WTC11 (cell line): ENCODE measurements at regions not wholly inside any gene's neighbourhood (a gene's known extent, or its start where the extent isn't known, plus 50 kb on each side); places are given as distances from the start of the nearest gene placed in this dataset.

Experiments
- ATAC-seq: fragments of 200-7000 bp; cut with Tn5 transposase; 2 replicates; pipeline ENCODE4 v1.10.0; 2021; ENCODE audit warnings: mild to moderate bottlenecking, moderate library complexity
- CTCF ChIA-PET: fragments of 300-600 bp; sonication (Branson Sonifier 250); formaldehyde crosslinking; loops from one replicate; lab custom pipeline; 2021; ENCODE audit warnings: antibody characterized with exemption; lab: Charles Lee
- POLR2A ChIA-PET: fragments of 350-600 bp; sonication (Branson Sonifier 250); formaldehyde crosslinking; loops from one replicate; lab custom pipeline; 2021; ENCODE audit warnings: antibody characterized with exemption; lab: Charles Lee
- DNase-seq: peaks from one replicate; pipeline ENCODE4 v3.0.0; 2021; ENCODE audit warnings: low spot score
- H3K27ac Mint-ChIP-seq: 2 replicates; pipeline ENCODE4 v1.8.0; 2021; ENCODE audit warnings: mixed read lengths
- H3K27me3 Mint-ChIP-seq: 2 replicates; pipeline ENCODE4 v1.8.0; 2021; ENCODE audit warnings: low read depth, mild to moderate bottlenecking, moderate library complexity, mixed read lengths
- H3K36me3 Mint-ChIP-seq: 2 replicates; pipeline ENCODE4 v1.8.0; 2021; ENCODE audit warnings: mixed read lengths
- H3K4me1 Mint-ChIP-seq: 2 replicates; pipeline ENCODE4 v1.8.0; 2022; ENCODE audit warnings: mixed read lengths
- H3K4me3 Mint-ChIP-seq: 2 replicates; pipeline ENCODE4 v1.8.0; 2021; ENCODE audit warnings: mild to moderate bottlenecking, moderate library complexity, mixed read lengths
- H3K9me3 Mint-ChIP-seq: 2 replicates; pipeline ENCODE4 v1.8.0; 2021; ENCODE audit warnings: mixed read lengths
- ELF4 ChIP-seq: sonication (generic); formaldehyde crosslinking; IDR thresholded peaks from 2 replicates; pipeline ENCODE4 v1.8.1; 2022; ENCODE audit warnings: low read depth, mild to moderate bottlenecking, moderate library complexity, missing genetic modification reagents
- FOXP1 ChIP-seq: sonication (generic); formaldehyde crosslinking; IDR thresholded peaks from 2 replicates; pipeline ENCODE4 v1.8.0; 2022; ENCODE audit warnings: missing genetic modification reagents, mild to moderate bottlenecking, moderate library complexity, borderline replicate concordance
- JAZF1 ChIP-seq: fragments of 250-450 bp; sonication (Bioruptor Pico); IDR thresholded peaks from 2 replicates; pipeline ENCODE4 v1.9.0; 2021; ENCODE audit warnings: moderate library complexity, mild to moderate bottlenecking, inconsistent platforms
- KAT7 ChIP-seq: sonication (generic); formaldehyde crosslinking; IDR thresholded peaks from 2 replicates; pipeline ENCODE4 v1.8.1; 2023; ENCODE audit warnings: missing genetic modification reagents, mild to moderate bottlenecking, borderline replicate concordance
- NR1H2 ChIP-seq: sonication (generic); formaldehyde crosslinking; IDR thresholded peaks from 2 replicates; pipeline ENCODE4 v1.9.0; 2021; ENCODE audit warnings: mild to moderate bottlenecking, moderate library complexity, missing genetic modification reagents
- NR2C2 ChIP-seq: sonication (generic); formaldehyde crosslinking; IDR thresholded peaks from 2 replicates; pipeline ENCODE4 v1.8.0; 2022; ENCODE audit warnings: mild to moderate bottlenecking, missing genetic modification reagents
- SP1 ChIP-seq: sonication (generic); formaldehyde crosslinking; conservative IDR thresholded peaks from 2 replicates; pipeline ENCODE4 v1.8.1; 2022; ENCODE audit warnings: missing genetic modification reagents
- ZNF138 ChIP-seq: sonication (generic); formaldehyde crosslinking; conservative IDR thresholded peaks from 2 replicates; pipeline ENCODE4 v1.8.1; 2022; ENCODE audit warnings: mild to moderate bottlenecking, moderate library complexity, missing genetic modification reagents
- ZNF232 ChIP-seq: sonication (generic); formaldehyde crosslinking; IDR thresholded peaks from 2 replicates; pipeline ENCODE4 v1.8.0; 2022; ENCODE audit warnings: mild to moderate bottlenecking, missing genetic modification reagents
- ZNF263 ChIP-seq: sonication (generic); formaldehyde crosslinking; IDR thresholded peaks from 2 replicates; pipeline ENCODE4 v1.8.1; 2022; ENCODE audit warnings: low read depth, mild to moderate bottlenecking, moderate library complexity, missing genetic modification reagents
- ZNF423 ChIP-seq: fragments of 250-450 bp; sonication (Bioruptor Pico); IDR thresholded peaks from 2 replicates; pipeline ENCODE4 v2.1.2; 2022; ENCODE audit warnings: mild to moderate bottlenecking, moderate library complexity
- TF ChIP-seq, protein P1 (sequence below): sonication (generic); formaldehyde crosslinking; IDR thresholded peaks from 2 replicates; pipeline ENCODE4 v1.8.1; 2022; ENCODE audit warnings: low read depth, missing genetic modification reagents, borderline replicate concordance
- TF ChIP-seq, protein P2 (sequence below): fragments of 250-450 bp; sonication (Bioruptor Pico); IDR thresholded peaks from 2 replicates; pipeline ENCODE4 v1.8.0; 2021; ENCODE audit warnings: mild to moderate bottlenecking
- TF ChIP-seq, protein P3 (sequence below): sonication (generic); formaldehyde crosslinking; IDR thresholded peaks from 2 replicates; pipeline ENCODE4 v1.8.0; 2022; ENCODE audit warnings: mild to moderate bottlenecking, missing genetic modification reagents
- TF ChIP-seq, protein P4 (sequence below): sonication (generic); formaldehyde crosslinking; IDR thresholded peaks from 2 replicates; pipeline ENCODE4 v1.8.1; 2023; ENCODE audit warnings: mild to moderate bottlenecking, missing genetic modification reagents
- TF ChIP-seq, protein P5 (sequence below): sonication (generic); formaldehyde crosslinking; IDR thresholded peaks from 2 replicates; pipeline ENCODE4 v1.8.0; 2022; ENCODE audit warnings: mild to moderate bottlenecking, missing genetic modification reagents
- TF ChIP-seq, protein P6 (sequence below): fragments of 250-450 bp; sonication (Bioruptor Pico); IDR thresholded peaks from 2 replicates; pipeline ENCODE4 v2.1.2; 2022; ENCODE audit warnings: mild to moderate bottlenecking, moderate library complexity
- TF ChIP-seq, protein P7 (sequence below): sonication (generic); formaldehyde crosslinking; IDR thresholded peaks from 2 replicates; pipeline ENCODE4 v1.8.0; 2023; ENCODE audit warnings: missing genetic modification reagents, mild to moderate bottlenecking, borderline replicate concordance
- TF ChIP-seq, protein P8 (sequence below): sonication (generic); formaldehyde crosslinking; IDR thresholded peaks from 2 replicates; pipeline ENCODE4 v1.8.0; 2022; ENCODE audit warnings: mild to moderate bottlenecking, missing genetic modification reagents

DNA sequence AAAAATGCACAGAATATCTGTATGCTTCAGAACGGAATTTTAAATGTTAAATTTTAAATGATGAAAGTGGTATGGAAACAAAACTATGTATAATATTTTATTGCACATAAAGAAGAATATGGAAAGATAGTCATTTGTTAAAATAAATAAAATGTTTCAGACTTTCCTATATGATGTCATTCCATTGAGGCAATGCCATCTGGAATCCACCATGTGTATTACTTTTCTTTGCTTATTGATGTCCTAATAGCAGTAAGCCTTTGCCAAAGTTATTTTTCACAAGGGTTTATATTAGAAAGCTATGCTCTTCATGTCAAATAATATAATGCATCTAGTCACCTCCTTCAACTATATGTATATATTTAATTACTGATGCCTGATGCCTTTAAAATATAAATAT lies 601.6 kb upstream of the PKDCC start (continued):
- TF ChIP-seq, protein P1, sequence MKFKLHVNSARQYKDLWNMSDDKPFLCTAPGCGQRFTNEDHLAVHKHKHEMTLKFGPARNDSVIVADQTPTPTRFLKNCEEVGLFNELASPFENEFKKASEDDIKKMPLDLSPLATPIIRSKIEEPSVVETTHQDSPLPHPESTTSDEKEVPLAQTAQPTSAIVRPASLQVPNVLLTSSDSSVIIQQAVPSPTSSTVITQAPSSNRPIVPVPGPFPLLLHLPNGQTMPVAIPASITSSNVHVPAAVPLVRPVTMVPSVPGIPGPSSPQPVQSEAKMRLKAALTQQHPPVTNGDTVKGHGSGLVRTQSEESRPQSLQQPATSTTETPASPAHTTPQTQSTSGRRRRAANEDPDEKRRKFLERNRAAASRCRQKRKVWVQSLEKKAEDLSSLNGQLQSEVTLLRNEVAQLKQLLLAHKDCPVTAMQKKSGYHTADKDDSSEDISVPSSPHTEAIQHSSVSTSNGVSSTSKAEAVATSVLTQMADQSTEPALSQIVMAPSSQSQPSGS (CRISPR knock-in tag): no peak
- TF ChIP-seq ZNF232 (CRISPR knock-in tag): no peak
- TF ChIP-seq NR1H2: no peak
- no peak for TF ChIP-seq NR2C2 (CRISPR knock-in tag)
- TF ChIP-seq, protein P2, sequence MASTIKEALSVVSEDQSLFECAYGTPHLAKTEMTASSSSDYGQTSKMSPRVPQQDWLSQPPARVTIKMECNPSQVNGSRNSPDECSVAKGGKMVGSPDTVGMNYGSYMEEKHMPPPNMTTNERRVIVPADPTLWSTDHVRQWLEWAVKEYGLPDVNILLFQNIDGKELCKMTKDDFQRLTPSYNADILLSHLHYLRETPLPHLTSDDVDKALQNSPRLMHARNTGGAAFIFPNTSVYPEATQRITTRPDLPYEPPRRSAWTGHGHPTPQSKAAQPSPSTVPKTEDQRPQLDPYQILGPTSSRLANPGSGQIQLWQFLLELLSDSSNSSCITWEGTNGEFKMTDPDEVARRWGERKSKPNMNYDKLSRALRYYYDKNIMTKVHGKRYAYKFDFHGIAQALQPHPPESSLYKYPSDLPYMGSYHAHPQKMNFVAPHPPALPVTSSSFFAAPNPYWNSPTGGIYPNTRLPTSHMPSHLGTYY (CRISPR knock-in tag): no peak
- no peak for TF ChIP-seq ZNF423 (CRISPR knock-in tag)
- TF ChIP-seq, all 79 proteins: peak for 0

DNA sequence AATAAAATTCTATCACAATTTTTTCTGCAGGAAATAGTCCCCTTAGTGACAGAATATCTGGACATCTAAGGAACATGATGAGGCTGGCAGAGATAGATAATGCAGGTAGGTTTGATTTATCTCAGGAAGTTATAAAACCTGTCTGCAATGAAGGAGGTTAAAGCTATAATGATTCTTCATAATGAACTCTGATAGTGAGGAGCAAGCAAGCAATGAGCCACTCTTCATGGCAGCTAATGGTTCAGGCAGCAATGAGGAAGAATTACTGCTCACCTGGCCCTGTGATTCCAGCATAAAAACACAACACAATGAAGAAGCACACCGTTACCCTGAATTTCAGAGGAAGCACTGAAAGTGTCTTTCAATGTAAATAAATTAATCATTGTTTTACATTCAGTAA lies 599.6 kb upstream of the PKDCC start:
- no peaks in the 10 kb centered on the region for H3K36me3 Mint-ChIP-seq
- no peaks in the 10 kb centered on the region for H3K4me1 Mint-ChIP-seq
- DNase-seq: no peak

DNA sequence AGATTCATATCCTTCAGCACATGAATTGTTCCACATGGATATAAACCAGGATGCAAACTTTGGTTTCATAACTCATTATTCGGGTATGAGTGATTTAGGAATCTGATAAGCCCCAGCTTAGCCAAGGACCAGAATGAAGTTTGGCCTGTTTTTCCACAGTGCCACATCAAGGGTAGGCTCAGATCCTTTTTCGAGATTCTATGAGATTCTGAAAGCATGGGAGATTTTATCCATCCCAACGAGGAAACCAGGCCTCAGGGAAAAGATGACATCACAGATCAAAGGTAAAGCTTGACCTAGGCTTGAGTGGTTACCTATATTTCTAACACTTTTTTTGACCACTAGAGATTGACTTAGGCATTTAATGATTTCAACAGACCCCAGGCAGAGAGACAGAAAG lies 590.8 kb upstream of the PKDCC start:
- ChIA-PET CTCF (no interaction called here), POLR2A (no interaction called here)
- Mint-ChIP-seq H3K36me3 (no peaks in the 10 kb centered on the region), H3K4me1 (no peaks in the 10 kb centered on the region; the same call in 1 of the 2 replicates), H3K27me3 (no peaks in the 10 kb centered on the region), H3K27ac (no peak overlapping the region), H3K9me3 (0 out of 2 replicates have a peak, but pooled peaks cover under 1% of the 10 kb centered on the region), H3K4me3 (no peak overlapping the region)
- ATAC-seq: no peak
- DNase-seq: no peak
- TF ChIP-seq KAT7 (CRISPR knock-in tag) (no peak), ZNF138 (no peak), SP1 (CRISPR knock-in tag) (no peak), NR1H2 (no peak), FOXP1 (CRISPR knock-in tag) (no peak), JAZF1 (CRISPR knock-in tag) (no peak), ZNF263 (CRISPR knock-in tag) (no peak), ELF4 (CRISPR knock-in tag) (no peak)
- TF ChIP-seq, protein P3, sequence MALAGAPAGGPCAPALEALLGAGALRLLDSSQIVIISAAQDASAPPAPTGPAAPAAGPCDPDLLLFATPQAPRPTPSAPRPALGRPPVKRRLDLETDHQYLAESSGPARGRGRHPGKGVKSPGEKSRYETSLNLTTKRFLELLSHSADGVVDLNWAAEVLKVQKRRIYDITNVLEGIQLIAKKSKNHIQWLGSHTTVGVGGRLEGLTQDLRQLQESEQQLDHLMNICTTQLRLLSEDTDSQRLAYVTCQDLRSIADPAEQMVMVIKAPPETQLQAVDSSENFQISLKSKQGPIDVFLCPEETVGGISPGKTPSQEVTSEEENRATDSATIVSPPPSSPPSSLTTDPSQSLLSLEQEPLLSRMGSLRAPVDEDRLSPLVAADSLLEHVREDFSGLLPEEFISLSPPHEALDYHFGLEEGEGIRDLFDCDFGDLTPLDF (CRISPR knock-in tag): no peak
- TF ChIP-seq, protein P4, sequence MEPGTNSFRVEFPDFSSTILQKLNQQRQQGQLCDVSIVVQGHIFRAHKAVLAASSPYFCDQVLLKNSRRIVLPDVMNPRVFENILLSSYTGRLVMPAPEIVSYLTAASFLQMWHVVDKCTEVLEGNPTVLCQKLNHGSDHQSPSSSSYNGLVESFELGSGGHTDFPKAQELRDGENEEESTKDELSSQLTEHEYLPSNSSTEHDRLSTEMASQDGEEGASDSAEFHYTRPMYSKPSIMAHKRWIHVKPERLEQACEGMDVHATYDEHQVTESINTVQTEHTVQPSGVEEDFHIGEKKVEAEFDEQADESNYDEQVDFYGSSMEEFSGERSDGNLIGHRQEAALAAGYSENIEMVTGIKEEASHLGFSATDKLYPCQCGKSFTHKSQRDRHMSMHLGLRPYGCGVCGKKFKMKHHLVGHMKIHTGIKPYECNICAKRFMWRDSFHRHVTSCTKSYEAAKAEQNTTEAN (CRISPR knock-in tag): no peak
- TF ChIP-seq, protein P5, sequence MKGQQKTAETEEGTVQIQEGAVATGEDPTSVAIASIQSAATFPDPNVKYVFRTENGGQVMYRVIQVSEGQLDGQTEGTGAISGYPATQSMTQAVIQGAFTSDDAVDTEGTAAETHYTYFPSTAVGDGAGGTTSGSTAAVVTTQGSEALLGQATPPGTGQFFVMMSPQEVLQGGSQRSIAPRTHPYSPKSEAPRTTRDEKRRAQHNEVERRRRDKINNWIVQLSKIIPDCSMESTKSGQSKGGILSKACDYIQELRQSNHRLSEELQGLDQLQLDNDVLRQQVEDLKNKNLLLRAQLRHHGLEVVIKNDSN: no peak
- TF ChIP-seq, protein P6, sequence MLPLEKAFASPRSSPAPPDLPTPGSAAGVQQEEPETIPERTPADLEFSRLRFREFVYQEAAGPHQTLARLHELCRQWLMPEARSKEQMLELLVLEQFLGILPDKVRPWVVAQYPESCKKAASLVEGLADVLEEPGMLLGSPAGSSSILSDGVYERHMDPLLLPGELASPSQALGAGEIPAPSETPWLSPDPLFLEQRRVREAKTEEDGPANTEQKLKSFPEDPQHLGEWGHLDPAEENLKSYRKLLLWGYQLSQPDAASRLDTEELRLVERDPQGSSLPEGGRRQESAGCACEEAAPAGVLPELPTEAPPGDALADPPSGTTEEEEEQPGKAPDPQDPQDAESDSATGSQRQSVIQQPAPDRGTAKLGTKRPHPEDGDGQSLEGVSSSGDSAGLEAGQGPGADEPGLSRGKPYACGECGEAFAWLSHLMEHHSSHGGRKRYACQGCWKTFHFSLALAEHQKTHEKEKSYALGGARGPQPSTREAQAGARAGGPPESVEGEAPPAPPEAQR: no peak
- TF ChIP-seq, protein P7, sequence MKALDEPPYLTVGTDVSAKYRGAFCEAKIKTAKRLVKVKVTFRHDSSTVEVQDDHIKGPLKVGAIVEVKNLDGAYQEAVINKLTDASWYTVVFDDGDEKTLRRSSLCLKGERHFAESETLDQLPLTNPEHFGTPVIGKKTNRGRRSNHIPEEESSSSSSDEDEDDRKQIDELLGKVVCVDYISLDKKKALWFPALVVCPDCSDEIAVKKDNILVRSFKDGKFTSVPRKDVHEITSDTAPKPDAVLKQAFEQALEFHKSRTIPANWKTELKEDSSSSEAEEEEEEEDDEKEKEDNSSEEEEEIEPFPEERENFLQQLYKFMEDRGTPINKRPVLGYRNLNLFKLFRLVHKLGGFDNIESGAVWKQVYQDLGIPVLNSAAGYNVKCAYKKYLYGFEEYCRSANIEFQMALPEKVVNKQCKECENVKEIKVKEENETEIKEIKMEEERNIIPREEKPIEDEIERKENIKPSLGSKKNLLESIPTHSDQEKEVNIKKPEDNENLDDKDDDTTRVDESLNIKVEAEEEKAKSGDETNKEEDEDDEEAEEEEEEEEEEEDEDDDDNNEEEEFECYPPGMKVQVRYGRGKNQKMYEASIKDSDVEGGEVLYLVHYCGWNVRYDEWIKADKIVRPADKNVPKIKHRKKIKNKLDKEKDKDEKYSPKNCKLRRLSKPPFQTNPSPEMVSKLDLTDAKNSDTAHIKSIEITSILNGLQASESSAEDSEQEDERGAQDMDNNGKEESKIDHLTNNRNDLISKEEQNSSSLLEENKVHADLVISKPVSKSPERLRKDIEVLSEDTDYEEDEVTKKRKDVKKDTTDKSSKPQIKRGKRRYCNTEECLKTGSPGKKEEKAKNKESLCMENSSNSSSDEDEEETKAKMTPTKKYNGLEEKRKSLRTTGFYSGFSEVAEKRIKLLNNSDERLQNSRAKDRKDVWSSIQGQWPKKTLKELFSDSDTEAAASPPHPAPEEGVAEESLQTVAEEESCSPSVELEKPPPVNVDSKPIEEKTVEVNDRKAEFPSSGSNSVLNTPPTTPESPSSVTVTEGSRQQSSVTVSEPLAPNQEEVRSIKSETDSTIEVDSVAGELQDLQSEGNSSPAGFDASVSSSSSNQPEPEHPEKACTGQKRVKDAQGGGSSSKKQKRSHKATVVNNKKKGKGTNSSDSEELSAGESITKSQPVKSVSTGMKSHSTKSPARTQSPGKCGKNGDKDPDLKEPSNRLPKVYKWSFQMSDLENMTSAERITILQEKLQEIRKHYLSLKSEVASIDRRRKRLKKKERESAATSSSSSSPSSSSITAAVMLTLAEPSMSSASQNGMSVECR (CRISPR knock-in tag): no peak
- TF ChIP-seq, protein P8, sequence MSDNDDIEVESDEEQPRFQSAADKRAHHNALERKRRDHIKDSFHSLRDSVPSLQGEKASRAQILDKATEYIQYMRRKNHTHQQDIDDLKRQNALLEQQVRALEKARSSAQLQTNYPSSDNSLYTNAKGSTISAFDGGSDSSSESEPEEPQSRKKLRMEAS: no peak

More for the DNA sequence above, 599.6 kb upstream of the PKDCC start:
- TF ChIP-seq SP1 (CRISPR knock-in tag): no peak
- no peak overlapping the region for H3K27ac Mint-ChIP-seq
- POLR2A ChIA-PET: no interaction called here
- H3K4me3 Mint-ChIP-seq: no peak overlapping the region
- peaks cover 14% of the 10 kb centered on the region for H3K9me3 Mint-ChIP-seq
- CTCF ChIA-PET: no interaction called here
- H3K27me3 Mint-ChIP-seq: no peaks in the 10 kb centered on the region
- no peak for ATAC-seq
